Body of pancreas (tissue), 4 donors: ENCODE measurements at regions not wholly inside any gene's neighbourhood (a gene's known extent, or its start where the extent isn't known, plus 50 kb on each side); places are given as distances from the start of the nearest gene placed in this dataset.

ENCODE experiments used
- POLR2A ChIP-seq, 3 donors: fragments of 450-650 bp; IDR thresholded peaks; one replicate each; pipeline ENCODE4 v1.6.1; 2016; ENCODE audit warnings: antibody characterized with exemption in 3 of 3, mild to moderate bottlenecking in 2 of 3
- TF ChIP-seq, protein P1 (sequence below), 7 experiments: fragments of 450-650 bp in 4 of 7; fragments of 200-600 bp in 3 of 7; sonication (generic) in 3 of 7; IDR thresholded peaks; one replicate each; pipeline ENCODE4 v1.5.1; 2016 to 2019; ENCODE audit warnings: antibody characterized with exemption in 7 of 7

DNA sequence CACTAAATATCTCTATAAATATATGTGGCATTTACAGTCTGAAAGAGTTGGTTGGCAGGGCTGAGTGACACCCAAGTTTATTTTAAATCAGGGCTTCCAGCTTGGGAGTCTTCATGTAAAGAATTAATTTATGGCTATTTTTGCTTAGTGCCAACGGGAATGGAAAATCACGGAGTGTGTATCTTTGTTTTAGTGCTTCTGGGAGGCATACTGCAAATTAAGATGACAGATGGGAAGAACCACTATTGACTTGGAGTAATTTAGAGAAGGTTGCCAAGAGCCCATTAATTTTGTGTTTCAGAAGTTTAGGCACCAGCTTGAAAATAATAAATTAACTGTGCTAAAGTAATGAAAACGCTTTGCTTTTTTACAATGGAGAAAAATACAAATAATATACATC is 135.2 kb downstream of the GPR37 start:
- TF ChIP-seq, protein P1, sequence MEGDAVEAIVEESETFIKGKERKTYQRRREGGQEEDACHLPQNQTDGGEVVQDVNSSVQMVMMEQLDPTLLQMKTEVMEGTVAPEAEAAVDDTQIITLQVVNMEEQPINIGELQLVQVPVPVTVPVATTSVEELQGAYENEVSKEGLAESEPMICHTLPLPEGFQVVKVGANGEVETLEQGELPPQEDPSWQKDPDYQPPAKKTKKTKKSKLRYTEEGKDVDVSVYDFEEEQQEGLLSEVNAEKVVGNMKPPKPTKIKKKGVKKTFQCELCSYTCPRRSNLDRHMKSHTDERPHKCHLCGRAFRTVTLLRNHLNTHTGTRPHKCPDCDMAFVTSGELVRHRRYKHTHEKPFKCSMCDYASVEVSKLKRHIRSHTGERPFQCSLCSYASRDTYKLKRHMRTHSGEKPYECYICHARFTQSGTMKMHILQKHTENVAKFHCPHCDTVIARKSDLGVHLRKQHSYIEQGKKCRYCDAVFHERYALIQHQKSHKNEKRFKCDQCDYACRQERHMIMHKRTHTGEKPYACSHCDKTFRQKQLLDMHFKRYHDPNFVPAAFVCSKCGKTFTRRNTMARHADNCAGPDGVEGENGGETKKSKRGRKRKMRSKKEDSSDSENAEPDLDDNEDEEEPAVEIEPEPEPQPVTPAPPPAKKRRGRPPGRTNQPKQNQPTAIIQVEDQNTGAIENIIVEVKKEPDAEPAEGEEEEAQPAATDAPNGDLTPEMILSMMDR (IDR thresholded peaks at IDR 0.05): no peak
- TF ChIP-seq POLR2A (IDR thresholded peaks at IDR 0.05): no peak
